Neural progenitor cell (in vitro differentiated cells): ENCODE measurements at regions not wholly inside any gene's neighbourhood (a gene's known extent, or its start where the extent isn't known, plus 50 kb on each side); places are given as distances from the start of the nearest gene placed in this dataset.

Experiments used
- DNase-seq: peaks from one replicate; pipeline ENCODE4 v3.0.0-alpha.2; 2016; ENCODE audit warnings: low spot score
- H2AFZ ChIP-seq: fragments of 200-600 bp; sonication (generic); replicated peaks from 2 replicates; pipeline ENCODE4 v1.6.1; 2016; ENCODE audit warnings: antibody characterized with exemption
- H3F3A ChIP-seq: fragments of 200-600 bp; sonication (generic); 2 replicates; pipeline ENCODE4 v1.6.1; 2016; ENCODE audit warnings: antibody characterized with exemption, low read depth
- H3K27ac ChIP-seq: fragments of 200-600 bp; sonication (generic); 2 replicates; pipeline ENCODE4 v1.5.1; 2016; ENCODE audit warnings: mild to moderate bottlenecking
- H3K27me3 ChIP-seq: fragments of 200-600 bp; sonication (generic); 2 replicates; pipeline ENCODE4 v1.6.1; 2016; ENCODE audit warnings: mild to moderate bottlenecking, moderate library complexity
- H3K36me3 ChIP-seq: fragments of 200-600 bp; sonication (generic); 2 replicates; pipeline ENCODE4 v1.5.1; 2016
- H3K4me1 ChIP-seq: fragments of 200-600 bp; sonication (generic); 2 replicates; pipeline ENCODE4 v1.6.1; 2016; ENCODE audit warnings: mixed run types
- H3K4me2 ChIP-seq: fragments of 200-600 bp; sonication (generic); 2 replicates; pipeline ENCODE4 v1.6.1; 2016
- H3K4me3 ChIP-seq: fragments of 200-600 bp; sonication (generic); 2 replicates; pipeline ENCODE4 v1.5.1; 2016
- H3K79me2 ChIP-seq: fragments of 200-600 bp; sonication (generic); 2 replicates; pipeline ENCODE4 v1.6.1; 2016; ENCODE audit warnings: low read depth
- H3K9ac ChIP-seq: fragments of 200-600 bp; sonication (generic); 2 replicates; pipeline ENCODE4 v1.6.1; 2016
- H3K9me3 ChIP-seq: fragments of 200-600 bp; sonication (generic); 2 replicates; pipeline ENCODE4 v1.5.1; 2016; ENCODE audit warnings: low read depth
- H4K20me1 ChIP-seq: fragments of 200-600 bp; sonication (generic); 2 replicates; pipeline ENCODE4 v1.6.1; 2016; ENCODE audit warnings: low read depth
- H3K27ac Mint-ChIP-seq: 3 replicates; pipeline ENCODE4 v1.8.0; 2021; ENCODE audit warnings: mixed read lengths
- H3K27me3 Mint-ChIP-seq: 2 replicates; pipeline ENCODE4 v1.8.0; 2022; ENCODE audit warnings: low read depth, mild to moderate bottlenecking, inconsistent platforms, moderate library complexity, mixed read lengths; ENCODE audit not compliant: insufficient read depth
- H3K36me3 Mint-ChIP-seq: 3 replicates; pipeline ENCODE4 v1.8.0; 2021; ENCODE audit warnings: mixed read lengths
- H3K4me1 Mint-ChIP-seq: 3 replicates; pipeline ENCODE4 v1.8.0; 2021; ENCODE audit warnings: mixed read lengths
- H3K4me3 Mint-ChIP-seq: 3 replicates; pipeline ENCODE4 v1.8.0; 2021; ENCODE audit warnings: mild to moderate bottlenecking, moderate library complexity, mixed read lengths
- H3K9me3 Mint-ChIP-seq: 3 replicates; pipeline ENCODE4 v1.8.0; 2020; ENCODE audit warnings: mixed read lengths
- CTCF ChIP-seq: fragments of 200-600 bp; sonication (generic); IDR thresholded peaks from 2 replicates; pipeline ENCODE4 v1.5.1; 2017; ENCODE audit warnings: antibody characterized with exemption, mild to moderate bottlenecking
- EZH2 ChIP-seq: fragments of 200-600 bp; sonication (generic); IDR thresholded peaks from 2 replicates; pipeline ENCODE4 v1.6.1; 2017; ENCODE audit warnings: antibody characterized with exemption, mild to moderate bottlenecking, moderate library complexity
- EZH2phosphoT487 ChIP-seq: fragments of 200-600 bp; sonication (generic); IDR thresholded peaks from 2 replicates; pipeline ENCODE4 v1.6.1; 2017; ENCODE audit warnings: antibody characterized with exemption

- H3K4me1 Mint-ChIP-seq = peaks cover 23% of the 10 kb centered on the region
- no peak overlapping the region for H3K4me2 ChIP-seq
- H2AFZ ChIP-seq = no peak overlapping the region
- H3K36me3 ChIP-seq = no peaks in the 10 kb centered on the region
- no peak overlapping the region for H3K9ac ChIP-seq
- peaks cover 13% of the 10 kb centered on the region for H3K9me3 Mint-ChIP-seq
- H3K9me3 ChIP-seq = no peaks in the 10 kb centered on the region
- H3K79me2 ChIP-seq = no peaks in the 10 kb centered on the region
- H3K4me3 ChIP-seq = no peak overlapping the region
- H3K4me3 Mint-ChIP-seq = no peak overlapping the region
- no peaks in the 10 kb centered on the region for H3K27me3 ChIP-seq
- H3K4me1 ChIP-seq = peaks cover 13% of the 10 kb centered on the region
- peaks cover 15% of the 10 kb centered on the region for H3F3A ChIP-seq
- TF ChIP-seq EZH2 (no peak), CTCF (no peak), EZH2phosphoT487 (no peak)
- H3K27me3 Mint-ChIP-seq = peaks cover 2% of the 10 kb centered on the region
- peak overlapping the region; percentile 71 for H3K27ac Mint-ChIP-seq
- H3K36me3 Mint-ChIP-seq = no peaks in the 10 kb centered on the region
- DNase-seq = no peak
- no peaks in the 10 kb centered on the region for H4K20me1 ChIP-seq
- no peak overlapping the region for H3K27ac ChIP-seq
These were observed 343.2 kb upstream of the KLF3 start for GRCh38 chr4:38320833-38321232.

GRCh38 chr4:38322714-38323113 is 341.3 kb upstream of the KLF3 start:
- no peaks in the 10 kb centered on the region for H3K79me2 ChIP-seq
- no peaks in the 10 kb centered on the region for H3K36me3 ChIP-seq
- H3K27ac ChIP-seq = no peak overlapping the region
- peaks cover 15% of the 10 kb centered on the region for H3F3A ChIP-seq
- H3K4me2 ChIP-seq = no peak overlapping the region
- no peak overlapping the region for H3K4me3 Mint-ChIP-seq
- peaks cover 26% of the 10 kb centered on the region for H3K4me1 Mint-ChIP-seq
- peaks cover 17% of the 10 kb centered on the region for H3K9me3 Mint-ChIP-seq
- no peaks in the 10 kb centered on the region for H3K27me3 ChIP-seq
- no peak overlapping the region for H3K9ac ChIP-seq
- TF ChIP-seq EZH2phosphoT487 (no peak), CTCF (no peak), EZH2 (no peak)
- H2AFZ ChIP-seq = no peak overlapping the region
- no peaks in the 10 kb centered on the region for H3K36me3 Mint-ChIP-seq
- no peak overlapping the region for H3K4me3 ChIP-seq
- H3K4me1 ChIP-seq = peaks cover 13% of the 10 kb centered on the region
- no peak overlapping the region for H3K27ac Mint-ChIP-seq
- no peak for DNase-seq
- no peaks in the 10 kb centered on the region for H4K20me1 ChIP-seq
- H3K27me3 Mint-ChIP-seq = no peaks in the 10 kb centered on the region
- H3K9me3 ChIP-seq = no peaks in the 10 kb centered on the region

GRCh38 chr4:38323141-38323641 is 340.8 kb upstream of the KLF3 start:
- Histone ChIP-seq H3K4me3 (no peak overlapping the region), H3K27me3 (no peaks in the 10 kb centered on the region), H3K4me2 (no peak overlapping the region), H3K79me2 (no peaks in the 10 kb centered on the region), H3K9ac (no peak overlapping the region), H3K4me1 (peaks cover 17% of the 10 kb centered on the region), H3K36me3 (no peaks in the 10 kb centered on the region), H3F3A (peaks cover 15% of the 10 kb centered on the region), H2AFZ (no peak overlapping the region), H3K9me3 (no peaks in the 10 kb centered on the region), H3K27ac (no peak overlapping the region), H4K20me1 (no peaks in the 10 kb centered on the region)
- Mint-ChIP-seq H3K4me1 (peaks cover 28% of the 10 kb centered on the region), H3K36me3 (no peaks in the 10 kb centered on the region), H3K27me3 (no peaks in the 10 kb centered on the region), H3K4me3 (no peak overlapping the region), H3K9me3 (peaks cover 17% of the 10 kb centered on the region), H3K27ac (no peak overlapping the region)
- no peak for DNase-seq
- TF ChIP-seq EZH2 = no peak
- no peak for TF ChIP-seq EZH2phosphoT487
- TF ChIP-seq CTCF = no peak
